ENCODE measurements at regions not wholly inside any gene's neighbourhood (a gene's known extent, or its start where the extent isn't known, plus 50 kb on each side); places are given as distances from the start of the nearest gene placed in this dataset.

DNA sequence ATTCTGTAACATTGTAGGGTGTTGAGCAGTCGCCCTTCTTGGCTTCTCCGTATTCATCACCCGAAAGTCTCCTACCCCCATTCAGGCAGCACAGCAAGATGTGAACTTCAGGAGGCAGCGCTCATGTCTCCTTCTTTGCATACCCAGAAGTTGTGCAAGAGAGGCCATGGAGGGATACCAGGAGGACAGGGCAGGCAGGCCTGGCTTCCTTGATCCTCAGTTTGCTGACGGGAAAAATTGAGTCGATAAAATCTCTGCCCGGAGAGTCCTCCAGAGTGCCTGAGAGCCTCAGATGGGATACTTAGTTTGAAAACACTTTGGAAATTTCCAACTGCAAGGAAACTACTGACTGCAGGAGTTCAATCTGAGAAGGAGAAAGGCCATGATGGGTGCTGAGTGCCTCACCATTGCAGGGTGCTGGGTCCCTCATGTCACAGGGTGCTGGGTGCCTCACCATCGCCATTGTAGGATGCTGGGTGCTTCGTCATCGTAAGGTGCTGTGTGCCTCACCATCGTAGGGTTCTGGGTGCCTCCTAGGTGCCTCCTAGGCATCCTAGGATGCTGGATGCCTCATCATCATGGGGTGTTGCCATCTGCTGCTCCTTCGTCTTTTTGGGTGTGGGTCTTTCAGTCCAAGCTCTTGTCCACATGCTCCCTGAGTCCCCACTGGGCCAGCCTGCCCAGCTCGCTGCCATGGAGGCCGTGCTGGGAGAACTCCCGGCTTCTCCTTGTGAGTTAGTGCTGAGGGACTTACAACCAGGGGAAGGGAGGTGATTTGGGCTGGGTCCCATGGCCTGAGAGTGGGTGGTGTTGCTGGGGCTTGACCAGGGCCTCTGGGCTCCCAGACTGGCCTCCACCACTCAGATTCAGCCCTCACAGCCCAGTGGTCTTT, 162.4 kb downstream of the DDX1 start:
- Mint-ChIP-seq H3K9me3 (no peaks in the 10 kb centered on the region), H3K27me3 (peaks cover 1% of the 10 kb centered on the region), H3K4me1 (ENCODE audit: low read depth) (no peaks in the 10 kb centered on the region), H3K36me3 (ENCODE audit: low read depth) (no peaks in the 10 kb centered on the region), H3K4me3 (no peak overlapping the region), H3K27ac (no peak overlapping the region)
- ChIA-PET CTCF (no interaction called here), POLR2A (no interaction called here)
- ATAC-seq (no peak), DNase-seq (no peak)
- intact Hi-C loops (cut with micrococcal nuclease): no loop called here
- TF ChIP-seq, protein P1, sequence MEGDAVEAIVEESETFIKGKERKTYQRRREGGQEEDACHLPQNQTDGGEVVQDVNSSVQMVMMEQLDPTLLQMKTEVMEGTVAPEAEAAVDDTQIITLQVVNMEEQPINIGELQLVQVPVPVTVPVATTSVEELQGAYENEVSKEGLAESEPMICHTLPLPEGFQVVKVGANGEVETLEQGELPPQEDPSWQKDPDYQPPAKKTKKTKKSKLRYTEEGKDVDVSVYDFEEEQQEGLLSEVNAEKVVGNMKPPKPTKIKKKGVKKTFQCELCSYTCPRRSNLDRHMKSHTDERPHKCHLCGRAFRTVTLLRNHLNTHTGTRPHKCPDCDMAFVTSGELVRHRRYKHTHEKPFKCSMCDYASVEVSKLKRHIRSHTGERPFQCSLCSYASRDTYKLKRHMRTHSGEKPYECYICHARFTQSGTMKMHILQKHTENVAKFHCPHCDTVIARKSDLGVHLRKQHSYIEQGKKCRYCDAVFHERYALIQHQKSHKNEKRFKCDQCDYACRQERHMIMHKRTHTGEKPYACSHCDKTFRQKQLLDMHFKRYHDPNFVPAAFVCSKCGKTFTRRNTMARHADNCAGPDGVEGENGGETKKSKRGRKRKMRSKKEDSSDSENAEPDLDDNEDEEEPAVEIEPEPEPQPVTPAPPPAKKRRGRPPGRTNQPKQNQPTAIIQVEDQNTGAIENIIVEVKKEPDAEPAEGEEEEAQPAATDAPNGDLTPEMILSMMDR (IDR thresholded peaks at IDR 0.05): no peak

DNA sequence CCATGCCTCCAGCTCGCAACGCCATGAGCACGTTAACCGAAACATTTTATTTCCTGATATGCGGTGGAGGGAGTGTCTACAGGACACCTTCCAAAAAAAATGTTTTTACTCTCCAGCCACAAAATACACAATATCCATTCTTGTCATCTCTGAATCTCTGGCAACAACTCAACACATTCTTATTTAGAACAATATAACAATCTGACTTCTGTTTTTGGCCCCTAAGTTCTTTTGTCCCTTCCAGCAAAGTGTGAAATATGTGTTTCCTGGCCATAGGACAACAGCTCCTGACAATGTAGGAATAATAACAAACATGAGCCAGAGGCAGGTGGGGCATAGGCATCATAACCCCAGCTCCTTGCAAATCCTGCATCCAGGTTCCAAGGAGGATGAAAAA, 163.0 kb downstream of the DDX1 start:
- Mint-ChIP-seq H3K36me3 (ENCODE audit: low read depth) (no peaks in the 10 kb centered on the region), H3K4me1 (ENCODE audit: low read depth) (no peaks in the 10 kb centered on the region), H3K4me3 (no peak overlapping the region), H3K27ac (no peak overlapping the region), H3K9me3 (no peaks in the 10 kb centered on the region), H3K27me3 (peaks cover 1% of the 10 kb centered on the region)
- intact Hi-C loops (cut with micrococcal nuclease): no loop called here
- ChIA-PET CTCF (no interaction called here), POLR2A (no interaction called here)
- ATAC-seq (no peak), DNase-seq (no peak)
- TF ChIP-seq, protein P1 (IDR thresholded peaks at IDR 0.05): no peak

DNA sequence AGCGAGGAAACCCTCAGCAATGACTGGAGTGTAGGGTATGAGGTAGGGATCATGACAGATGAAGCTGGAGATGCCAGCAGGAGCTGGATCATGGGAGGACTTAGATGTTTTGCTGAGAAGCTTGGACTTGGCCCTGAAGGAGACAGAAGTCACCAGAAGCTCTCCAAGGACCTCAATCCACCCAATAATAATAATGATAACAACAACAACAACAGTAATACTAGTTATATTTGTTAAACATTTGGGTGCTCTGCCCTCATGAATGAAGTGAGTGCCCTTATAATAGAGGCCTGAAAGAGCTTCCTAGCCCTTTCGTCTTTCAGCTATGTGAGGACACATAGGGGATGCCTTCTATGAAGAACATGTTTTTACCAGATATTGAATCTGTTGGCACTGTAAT, 163.9 kb downstream of the DDX1 start:
- TF ChIP-seq, protein P1 (IDR thresholded peaks at IDR 0.05): no peak
- Mint-ChIP-seq H3K9me3 (no peaks in the 10 kb centered on the region), H3K27ac (no peak overlapping the region), H3K36me3 (ENCODE audit: low read depth) (no peaks in the 10 kb centered on the region), H3K27me3 (peaks cover 1% of the 10 kb centered on the region), H3K4me1 (ENCODE audit: low read depth) (no peaks in the 10 kb centered on the region), H3K4me3 (no peak overlapping the region)
- ChIA-PET CTCF (no interaction called here), POLR2A (no interaction called here)
- no peak for ATAC-seq
- intact Hi-C loops (cut with micrococcal nuclease): no loop called here
- no peak for DNase-seq

DNA sequence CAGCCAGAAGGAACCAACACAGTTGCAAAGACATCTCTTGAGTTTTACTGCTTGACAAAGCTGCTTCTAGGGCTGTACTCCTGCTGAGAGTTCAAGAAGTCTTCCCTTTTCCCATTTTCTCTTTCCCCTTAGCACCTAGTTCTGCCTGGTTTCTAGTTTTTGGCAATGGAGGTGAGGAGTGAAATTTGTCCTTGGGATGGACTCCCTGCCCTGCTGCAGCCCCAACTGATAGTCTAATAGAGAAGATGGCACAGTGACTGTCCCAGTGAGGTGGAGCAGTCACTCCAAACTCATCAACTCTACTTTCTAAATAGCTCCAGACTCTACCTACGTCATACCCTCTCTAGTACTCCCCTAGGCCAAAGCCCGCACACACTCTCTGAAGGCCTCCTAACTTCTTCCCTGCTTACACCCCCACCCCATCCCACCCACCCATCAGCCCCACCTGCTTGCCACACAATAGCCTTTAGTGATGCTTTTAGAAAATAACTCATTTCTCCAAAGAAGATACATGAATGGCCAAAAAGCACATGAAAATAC, 164.4 kb downstream of the DDX1 start:
- TF ChIP-seq, protein P1 (IDR thresholded peaks at IDR 0.05): no peak
- Mint-ChIP-seq H3K36me3 (ENCODE audit: low read depth) (no peaks in the 10 kb centered on the region), H3K4me1 (ENCODE audit: low read depth) (no peaks in the 10 kb centered on the region), H3K4me3 (no peak overlapping the region), H3K9me3 (no peaks in the 10 kb centered on the region), H3K27ac (no peak overlapping the region), H3K27me3 (peaks cover 1% of the 10 kb centered on the region)
- DNase-seq (no peak), ATAC-seq (no peak)
- POLR2A ChIA-PET: no interaction called here
- intact Hi-C loops (cut with micrococcal nuclease): no loop called here
- CTCF ChIA-PET: no interaction called here

Measured in activated CD8-positive, alpha-beta T cell treated with anti-CD3 and anti-CD28 coated beads for 36 hours (primary cell).